HFF-Myc (cell line): ENCODE measurements at regions not wholly inside any gene's neighbourhood (a gene's known extent, or its start where the extent isn't known, plus 50 kb on each side); places are given as distances from the start of the nearest gene placed in this dataset.

Experiments
- DNase-seq: peaks from one replicate; pipeline ENCODE4 v3.0.0-alpha.2; 2011; ENCODE audit warnings: low read depth; ENCODE audit errors: extremely low read depth
- H3K4me3 ChIP-seq: replicated peaks from 2 replicates; pipeline ENCODE4 v1.5.1; 2011; ENCODE audit warnings: low read depth, mild to moderate bottlenecking, control low read depth, low read length
- CTCF ChIP-seq: IDR thresholded peaks from 2 replicates; pipeline ENCODE4 v1.5.1; 2012; ENCODE audit warnings: mild to moderate bottlenecking, low read depth, low read length, control low read depth; ENCODE audit errors: missing control alignments

- DNase-seq, result no peak
Observed at GRCh38 chr18:60176259-60176658, 196.3 kb downstream of the MC4R start.

GRCh38 chr18:60174832-60175231, 197.7 kb downstream of the MC4R start:
- TF ChIP-seq CTCF, result no peak
- DNase-seq, result no peak

More at GRCh38 chr18:60176259-60176658, 196.3 kb downstream of the MC4R start:
- H3K4me3 ChIP-seq, result no peak overlapping the region
- no peak for TF ChIP-seq CTCF

GRCh38 chr18:60172030-60172429, 200.5 kb downstream of the MC4R start:
- no peak overlapping the region for H3K4me3 ChIP-seq
- DNase-seq, result no peak
- no peak for TF ChIP-seq CTCF

More at GRCh38 chr18:60174832-60175231, 197.7 kb downstream of the MC4R start:
- no peak overlapping the region for H3K4me3 ChIP-seq

- no peak for DNase-seq
- no peak overlapping the region for H3K4me3 ChIP-seq
- TF ChIP-seq CTCF, result no peak
Observed at GRCh38 chr18:60163622-60164021, 209.0 kb downstream of the MC4R start.

- no peak for TF ChIP-seq CTCF
- no peak overlapping the region for H3K4me3 ChIP-seq
- DNase-seq, result no peak
Observed at GRCh38 chr18:60162388-60162787, 210.2 kb downstream of the MC4R start.

GRCh38 chr18:60157810-60158209, 214.8 kb downstream of the MC4R start:
- no peak for TF ChIP-seq CTCF
- no peak overlapping the region for H3K4me3 ChIP-seq
- DNase-seq, result no peak

- no peak for DNase-seq
- TF ChIP-seq CTCF, result no peak
- H3K4me3 ChIP-seq, result no peak overlapping the region
Observed at GRCh38 chr18:60153376-60153775, 219.2 kb downstream of the MC4R start.
